ENCODE measurements at regions not wholly inside any gene's neighbourhood (a gene's known extent, or its start where the extent isn't known, plus 50 kb on each side); places are given as distances from the start of the nearest gene placed in this dataset.

- TF ChIP-seq, protein P1, sequence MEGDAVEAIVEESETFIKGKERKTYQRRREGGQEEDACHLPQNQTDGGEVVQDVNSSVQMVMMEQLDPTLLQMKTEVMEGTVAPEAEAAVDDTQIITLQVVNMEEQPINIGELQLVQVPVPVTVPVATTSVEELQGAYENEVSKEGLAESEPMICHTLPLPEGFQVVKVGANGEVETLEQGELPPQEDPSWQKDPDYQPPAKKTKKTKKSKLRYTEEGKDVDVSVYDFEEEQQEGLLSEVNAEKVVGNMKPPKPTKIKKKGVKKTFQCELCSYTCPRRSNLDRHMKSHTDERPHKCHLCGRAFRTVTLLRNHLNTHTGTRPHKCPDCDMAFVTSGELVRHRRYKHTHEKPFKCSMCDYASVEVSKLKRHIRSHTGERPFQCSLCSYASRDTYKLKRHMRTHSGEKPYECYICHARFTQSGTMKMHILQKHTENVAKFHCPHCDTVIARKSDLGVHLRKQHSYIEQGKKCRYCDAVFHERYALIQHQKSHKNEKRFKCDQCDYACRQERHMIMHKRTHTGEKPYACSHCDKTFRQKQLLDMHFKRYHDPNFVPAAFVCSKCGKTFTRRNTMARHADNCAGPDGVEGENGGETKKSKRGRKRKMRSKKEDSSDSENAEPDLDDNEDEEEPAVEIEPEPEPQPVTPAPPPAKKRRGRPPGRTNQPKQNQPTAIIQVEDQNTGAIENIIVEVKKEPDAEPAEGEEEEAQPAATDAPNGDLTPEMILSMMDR (IDR thresholded peaks at IDR 0.05): no peak
- TF ChIP-seq POLR2A (IDR thresholded peaks at IDR 0.05): no peak
Observed at GRCh38 chr13:105232439-105232838, 1303.0 kb downstream of the EFNB2 start.
